ENCODE measurements at regions not wholly inside any gene's neighbourhood (a gene's known extent, or its start where the extent isn't known, plus 50 kb on each side); places are given as distances from the start of the nearest gene placed in this dataset.

DNA sequence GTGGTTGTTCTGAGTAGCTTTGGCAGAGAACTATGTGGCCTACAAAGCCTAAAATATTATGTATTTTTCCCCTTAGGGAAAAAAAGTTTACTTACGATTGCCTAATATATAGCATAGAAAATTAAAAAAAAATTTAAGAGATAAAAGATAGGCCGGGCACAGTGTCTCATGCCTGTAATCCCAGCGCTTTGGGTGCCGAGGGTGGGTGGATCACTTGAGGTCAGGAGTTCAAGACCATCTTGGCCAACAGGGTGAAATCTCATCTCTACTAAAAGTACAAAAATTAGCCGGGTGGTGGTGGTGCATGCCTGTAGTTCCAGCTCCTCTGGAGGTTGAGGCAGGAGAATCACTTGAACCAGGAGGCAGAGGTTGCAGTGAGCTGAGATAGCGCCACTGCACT, 439.2 kb upstream of the KLF6 start:
- TF ChIP-seq, protein P1, sequence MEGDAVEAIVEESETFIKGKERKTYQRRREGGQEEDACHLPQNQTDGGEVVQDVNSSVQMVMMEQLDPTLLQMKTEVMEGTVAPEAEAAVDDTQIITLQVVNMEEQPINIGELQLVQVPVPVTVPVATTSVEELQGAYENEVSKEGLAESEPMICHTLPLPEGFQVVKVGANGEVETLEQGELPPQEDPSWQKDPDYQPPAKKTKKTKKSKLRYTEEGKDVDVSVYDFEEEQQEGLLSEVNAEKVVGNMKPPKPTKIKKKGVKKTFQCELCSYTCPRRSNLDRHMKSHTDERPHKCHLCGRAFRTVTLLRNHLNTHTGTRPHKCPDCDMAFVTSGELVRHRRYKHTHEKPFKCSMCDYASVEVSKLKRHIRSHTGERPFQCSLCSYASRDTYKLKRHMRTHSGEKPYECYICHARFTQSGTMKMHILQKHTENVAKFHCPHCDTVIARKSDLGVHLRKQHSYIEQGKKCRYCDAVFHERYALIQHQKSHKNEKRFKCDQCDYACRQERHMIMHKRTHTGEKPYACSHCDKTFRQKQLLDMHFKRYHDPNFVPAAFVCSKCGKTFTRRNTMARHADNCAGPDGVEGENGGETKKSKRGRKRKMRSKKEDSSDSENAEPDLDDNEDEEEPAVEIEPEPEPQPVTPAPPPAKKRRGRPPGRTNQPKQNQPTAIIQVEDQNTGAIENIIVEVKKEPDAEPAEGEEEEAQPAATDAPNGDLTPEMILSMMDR (IDR thresholded peaks at IDR 0.05; ENCODE audit: low read depth, low read length, missing input control) = no peak
- TF ChIP-seq EGR1 (IDR thresholded peaks at IDR 0.05; ENCODE audit: low read depth in 2 of 2) (no peak), FOXA1 (IDR thresholded peaks at IDR 0.05) (no peak), YY1 (IDR thresholded peaks at IDR 0.05) (no peak), RXRA (IDR thresholded peaks at IDR 0.05) (no peak), TAF1 (conservative IDR thresholded peaks at IDR 0.05) (no peak)
- TF ChIP-seq, protein P2, sequence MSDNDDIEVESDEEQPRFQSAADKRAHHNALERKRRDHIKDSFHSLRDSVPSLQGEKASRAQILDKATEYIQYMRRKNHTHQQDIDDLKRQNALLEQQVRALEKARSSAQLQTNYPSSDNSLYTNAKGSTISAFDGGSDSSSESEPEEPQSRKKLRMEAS (IDR thresholded peaks at IDR 0.05) = no peak
- TF ChIP-seq, protein P3, sequence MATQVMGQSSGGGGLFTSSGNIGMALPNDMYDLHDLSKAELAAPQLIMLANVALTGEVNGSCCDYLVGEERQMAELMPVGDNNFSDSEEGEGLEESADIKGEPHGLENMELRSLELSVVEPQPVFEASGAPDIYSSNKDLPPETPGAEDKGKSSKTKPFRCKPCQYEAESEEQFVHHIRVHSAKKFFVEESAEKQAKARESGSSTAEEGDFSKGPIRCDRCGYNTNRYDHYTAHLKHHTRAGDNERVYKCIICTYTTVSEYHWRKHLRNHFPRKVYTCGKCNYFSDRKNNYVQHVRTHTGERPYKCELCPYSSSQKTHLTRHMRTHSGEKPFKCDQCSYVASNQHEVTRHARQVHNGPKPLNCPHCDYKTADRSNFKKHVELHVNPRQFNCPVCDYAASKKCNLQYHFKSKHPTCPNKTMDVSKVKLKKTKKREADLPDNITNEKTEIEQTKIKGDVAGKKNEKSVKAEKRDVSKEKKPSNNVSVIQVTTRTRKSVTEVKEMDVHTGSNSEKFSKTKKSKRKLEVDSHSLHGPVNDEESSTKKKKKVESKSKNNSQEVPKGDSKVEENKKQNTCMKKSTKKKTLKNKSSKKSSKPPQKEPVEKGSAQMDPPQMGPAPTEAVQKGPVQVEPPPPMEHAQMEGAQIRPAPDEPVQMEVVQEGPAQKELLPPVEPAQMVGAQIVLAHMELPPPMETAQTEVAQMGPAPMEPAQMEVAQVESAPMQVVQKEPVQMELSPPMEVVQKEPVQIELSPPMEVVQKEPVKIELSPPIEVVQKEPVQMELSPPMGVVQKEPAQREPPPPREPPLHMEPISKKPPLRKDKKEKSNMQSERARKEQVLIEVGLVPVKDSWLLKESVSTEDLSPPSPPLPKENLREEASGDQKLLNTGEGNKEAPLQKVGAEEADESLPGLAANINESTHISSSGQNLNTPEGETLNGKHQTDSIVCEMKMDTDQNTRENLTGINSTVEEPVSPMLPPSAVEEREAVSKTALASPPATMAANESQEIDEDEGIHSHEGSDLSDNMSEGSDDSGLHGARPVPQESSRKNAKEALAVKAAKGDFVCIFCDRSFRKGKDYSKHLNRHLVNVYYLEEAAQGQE (IDR thresholded peaks at IDR 0.05) = no peak

Data from liver (tissue), 3 donors.